Left ventricle myocardium superior (tissue), 1 donor: ENCODE measurements at regions not wholly inside any gene's neighbourhood (a gene's known extent, or its start where the extent isn't known, plus 50 kb on each side); places are given as distances from the start of the nearest gene placed in this dataset.
A peak's percentile ranks its signal among the peaks of the same experiment; 100 is the strongest.

ENCODE experiments used
- ATAC-seq: fragments of 200-7000 bp; cut with Tn5 transposase; one replicate; pipeline ENCODE4 v1.9.1; 2020; ENCODE audit warnings: mild to moderate bottlenecking, moderate library complexity
- DNase-seq: peaks from one replicate; pipeline ENCODE4 v3.0.0-alpha.2; 2020
- intact Hi-C: fragments of 100-400 bp; cut with micrococcal nuclease; formaldehyde crosslinking; loops from one replicate; pipeline ENCODE4 v1.11.0; 2022
- donor health status: DM: no; HTN: yes; CAD: no; lungs with severe emphysema.

- intact Hi-C loops = no loop called here
- no peak for ATAC-seq
- DNase-seq = no peak
These were observed 77.6 kb upstream of the IFNAR2 start for GRCh38 chr21:33151941-33152731.

- ATAC-seq (no peak), DNase-seq (no peak)
- intact Hi-C loops = no loop called here
These were observed 77.0 kb upstream of the IFNAR2 start for GRCh38 chr21:33152732-33153130.

DNA sequence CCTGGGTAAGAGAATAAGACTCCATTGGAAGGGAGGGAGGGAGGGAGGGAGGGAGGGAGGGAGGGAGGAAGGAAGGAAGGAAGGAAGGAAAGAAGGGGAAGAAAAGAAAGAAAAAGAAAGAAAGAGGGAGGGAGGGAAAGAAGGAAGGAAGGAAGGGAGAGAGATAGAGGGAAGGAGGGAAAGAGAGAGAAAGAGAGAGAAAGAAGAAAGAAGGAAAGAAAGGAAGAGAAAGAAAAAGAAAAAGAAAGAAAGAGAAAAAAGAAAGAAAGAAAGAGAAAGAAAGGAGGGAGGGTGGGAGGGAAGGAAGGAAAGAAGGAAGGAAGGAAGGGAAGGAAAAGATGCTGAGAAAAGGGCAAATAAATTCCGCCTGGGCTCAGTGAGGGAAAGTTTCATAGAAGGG lies 74.7 kb upstream of the IFNAR2 start:
- no peak for DNase-seq
- intact Hi-C loops = no loop called here
- no peak for ATAC-seq

DNA sequence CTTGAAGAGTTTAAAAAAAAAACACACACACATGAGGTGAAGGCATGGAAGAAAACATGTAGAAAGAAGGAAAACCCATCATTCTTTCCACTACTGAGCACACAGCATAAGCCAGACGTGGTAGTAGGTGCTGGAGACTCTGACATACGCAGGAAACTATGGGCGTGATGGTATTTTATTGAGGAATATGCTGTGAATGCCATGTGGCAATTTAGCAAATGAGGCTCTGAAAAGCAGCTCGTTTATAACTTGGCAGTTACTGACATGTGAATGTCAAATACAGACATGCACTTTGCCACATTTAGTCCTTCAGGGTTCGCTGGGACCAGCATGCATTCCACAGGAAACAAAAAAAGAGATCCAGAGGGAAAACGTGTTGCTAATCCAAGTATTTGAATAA lies 74.3 kb upstream of the IFNAR2 start:
- ATAC-seq (no peak), DNase-seq (no peak)
- intact Hi-C loops = no loop called here

DNA sequence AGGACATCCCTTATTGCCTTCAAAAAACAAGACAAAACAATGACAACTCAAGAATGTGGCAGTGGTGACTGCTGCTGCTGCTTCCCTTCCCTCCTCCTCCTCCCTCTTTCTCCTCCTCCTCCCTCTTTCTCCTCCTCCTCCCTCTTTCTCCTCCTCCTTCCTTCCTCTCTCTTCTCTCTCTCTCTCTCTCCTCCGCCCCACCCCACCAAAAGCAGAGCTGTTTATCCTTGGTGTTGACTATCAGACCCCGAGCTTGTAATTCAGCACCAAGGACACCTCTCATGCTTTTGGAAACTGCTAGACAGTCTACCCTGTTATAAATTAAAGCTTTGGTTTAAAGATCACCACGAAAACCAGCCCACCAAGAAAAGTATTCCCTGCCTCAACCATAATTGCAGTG lies 72.4 kb upstream of the IFNAR2 start:
- no peak for DNase-seq
- ATAC-seq = no peak
- intact Hi-C loops = no loop called here

DNA sequence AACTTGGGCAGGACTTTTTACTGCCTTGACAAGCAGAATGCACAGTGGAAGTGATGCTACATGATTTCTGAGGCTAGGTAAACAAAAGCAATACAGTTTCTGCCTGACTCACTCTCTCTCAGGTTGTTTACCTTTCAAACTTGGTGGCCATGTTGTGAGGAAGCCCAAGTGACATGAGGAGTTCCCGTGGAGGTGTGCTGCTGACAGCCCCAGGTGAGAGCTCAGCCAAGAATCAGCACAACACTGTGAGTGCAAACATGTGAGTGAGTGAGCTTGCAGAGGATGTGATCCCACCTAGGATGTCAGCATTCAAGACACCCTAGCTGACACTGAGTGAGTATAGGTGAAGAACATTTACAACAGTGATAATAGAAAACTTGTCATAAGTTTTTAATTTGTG lies 71.1 kb upstream of the IFNAR2 start:
- DNase-seq (no peak), ATAC-seq (no peak)
- intact Hi-C loops = no loop called here

- ATAC-seq = peak; percentile 51
- intact Hi-C loops = no loop called here
- no peak for DNase-seq
These were observed 67.2 kb upstream of the IFNAR2 start for GRCh38 chr21:33162436-33162951.

- intact Hi-C loops = no loop called here
- DNase-seq (no peak), ATAC-seq (no peak)
These were observed 60.9 kb upstream of the IFNAR2 start for GRCh38 chr21:33168886-33169285.

DNA sequence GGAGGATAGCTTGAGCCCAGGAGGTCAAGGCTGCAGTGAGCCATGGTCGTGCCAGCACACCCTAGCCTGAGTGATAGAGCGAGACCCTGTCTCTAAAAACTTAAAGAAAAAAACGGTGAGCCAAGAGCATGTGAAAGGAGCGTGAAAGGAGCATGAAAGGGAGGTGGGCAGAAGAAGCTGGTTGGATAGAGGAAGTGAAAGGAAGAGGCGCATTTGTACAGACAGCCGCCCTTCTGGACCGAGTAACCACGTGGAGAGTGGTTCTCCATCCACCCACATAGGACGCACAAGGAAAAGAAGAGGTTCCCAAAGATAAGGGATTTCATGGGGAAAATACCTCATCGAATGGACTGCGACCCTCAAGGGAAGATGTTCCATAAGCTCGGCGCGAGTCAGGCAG lies 60.4 kb upstream of the IFNAR2 start:
- DNase-seq (no peak), ATAC-seq (no peak)
- intact Hi-C loops = no loop called here

DNA sequence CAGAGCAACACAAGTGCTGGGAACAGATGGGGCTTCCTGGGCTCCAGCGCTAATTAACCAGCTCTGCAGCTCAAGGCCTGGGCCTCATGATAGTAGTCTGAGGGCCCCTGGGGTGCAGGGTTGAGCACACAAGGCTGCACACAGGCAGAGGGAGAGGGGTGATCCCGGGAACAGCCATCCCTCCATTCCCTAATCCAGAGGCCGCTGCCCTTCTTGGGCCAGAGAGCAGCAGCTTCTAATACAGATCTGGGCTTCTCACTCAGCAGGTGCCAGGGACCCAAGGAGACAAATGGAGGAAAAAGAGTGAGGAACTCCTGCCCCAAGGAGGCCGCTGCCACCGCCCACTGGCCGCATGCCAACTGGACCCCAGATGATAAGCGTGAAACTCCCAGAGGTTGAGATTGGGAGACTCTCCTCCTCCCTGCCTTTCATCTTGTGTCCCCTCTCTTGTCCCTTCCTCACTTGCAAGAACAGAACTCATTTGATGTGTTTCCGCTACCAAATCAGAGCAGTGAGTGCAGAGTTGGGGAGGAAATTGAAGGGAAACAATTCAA lies 58.0 kb upstream of the IFNAR2 start:
- DNase-seq = no peak
- ATAC-seq = no peak
- intact Hi-C loops = no loop called here

DNA sequence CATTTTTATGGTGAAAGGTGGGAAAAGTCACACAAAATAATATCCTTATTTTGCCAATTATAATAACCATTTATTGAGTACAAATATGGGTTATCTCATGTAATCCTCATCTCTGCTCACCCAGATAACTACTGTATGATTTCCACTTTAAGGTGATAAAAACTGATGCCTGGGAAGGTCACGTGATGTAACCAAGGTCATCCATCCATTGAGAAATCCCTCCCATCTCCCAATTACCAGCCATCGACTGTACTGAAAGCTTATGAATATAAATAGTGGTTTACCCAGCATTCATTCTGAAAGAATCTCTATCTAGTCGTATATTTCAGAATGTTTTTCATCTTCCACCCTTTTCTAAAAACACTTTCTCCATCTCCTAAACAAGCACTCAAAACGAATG lies 55.0 kb upstream of the IFNAR2 start:
- no peak for ATAC-seq
- intact Hi-C loops = no loop called here
- no peak for DNase-seq
